Left colon (tissue), 2 donors: ENCODE measurements at regions not wholly inside any gene's neighbourhood (a gene's known extent, or its start where the extent isn't known, plus 50 kb on each side); places are given as distances from the start of the nearest gene placed in this dataset.
A peak's percentile ranks its signal among the peaks of the same experiment; 100 is the strongest.

Source experiments
- ATAC-seq: fragments of 200-7000 bp; cut with Tn5 transposase; one replicate; pipeline ENCODE4 v1.9.1; 2020; ENCODE audit warnings: mild to moderate bottlenecking, moderate library complexity
- DNase-seq, 2 donors: peaks; one replicate each; pipeline ENCODE4 v3.0.0-alpha.2; 2020
- intact Hi-C, 2 donors: fragments of 100-400 bp; cut with DNase I in 1 of 2; cut with micrococcal nuclease in 1 of 2; formaldehyde crosslinking; loops; one replicate each; pipeline versions ENCODE4 v1.11.2 to v1.14.0; 2022; cut with DNase I, micrococcal nuclease
- donor health status: DM: no; HTN: no; CAD: no.
- donor health status: DM: yes; HTN: yes; CAD: no.

DNA sequence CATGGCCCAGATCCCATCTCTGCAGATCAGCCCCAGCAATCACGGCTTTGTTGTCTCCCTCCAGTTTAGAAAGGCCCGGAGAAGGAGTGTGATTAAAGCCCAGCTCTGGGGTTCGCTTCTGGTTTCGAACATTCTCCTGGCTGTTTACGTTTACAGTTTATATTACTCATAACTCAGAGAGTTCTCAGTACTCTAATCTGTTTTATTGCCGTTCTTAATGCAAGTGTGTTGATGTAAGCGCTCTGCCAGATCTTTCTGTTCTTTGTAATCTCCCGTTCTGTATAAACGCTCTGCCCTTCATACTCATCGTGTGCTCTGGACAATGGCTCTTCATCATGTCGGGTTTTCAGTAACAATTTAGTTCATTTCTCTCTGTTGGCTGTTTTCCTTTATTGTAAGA, 82.5 kb upstream of the PRNP start:
- peak; percentile 49 for ATAC-seq
- no peak for DNase-seq
- intact Hi-C loops, result no loop called here

DNA sequence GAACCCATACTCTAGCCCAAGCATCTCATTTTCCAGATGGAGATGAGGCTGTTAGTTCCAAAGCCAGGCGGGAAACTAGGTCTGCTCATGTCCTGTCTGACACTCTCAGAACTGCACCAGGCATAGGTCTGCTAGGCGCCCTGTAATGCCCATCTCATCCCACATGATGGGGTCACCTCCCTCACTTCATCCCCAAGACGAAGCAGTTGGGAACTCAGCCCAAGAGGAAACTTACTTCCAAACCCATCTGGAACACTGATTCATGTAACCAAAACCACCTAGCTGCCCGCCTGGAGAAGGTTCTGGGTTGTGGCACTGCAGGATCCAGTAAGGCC, 84.0 kb upstream of the PRNP start:
- intact Hi-C loops, result no loop called here
- ATAC-seq (no peak), DNase-seq (no peak)

DNA sequence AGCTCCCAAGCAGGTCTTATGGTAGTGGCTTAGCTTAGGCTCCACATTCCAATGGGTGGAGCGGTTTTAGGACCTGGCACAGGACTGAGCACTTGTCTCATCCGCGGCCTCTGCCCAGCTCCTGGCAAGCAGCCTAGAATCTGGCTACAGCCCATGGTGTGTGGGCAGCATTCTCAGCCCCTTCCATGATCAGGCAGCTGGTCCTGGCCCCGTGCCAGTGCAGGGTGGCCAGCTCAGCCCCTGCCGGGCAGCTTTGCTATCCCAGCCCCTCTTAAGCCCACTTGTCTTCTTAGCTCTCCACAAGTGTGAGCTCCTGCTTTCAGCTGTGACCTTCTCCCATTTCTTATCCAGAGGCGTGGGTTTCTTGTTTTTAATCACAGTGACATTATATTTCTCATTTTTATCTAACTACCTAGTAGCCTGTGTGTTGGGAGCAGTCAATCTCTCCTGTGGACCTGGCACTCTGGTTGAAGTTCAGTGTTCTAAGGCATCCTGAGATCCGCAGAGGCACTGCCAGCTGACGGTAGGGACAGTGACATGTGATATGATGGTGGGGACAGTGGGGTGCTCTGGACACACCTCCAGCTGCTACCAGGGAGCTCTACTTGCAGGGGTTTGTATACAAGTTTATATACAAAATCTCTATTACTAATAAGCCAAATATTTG, 84.5 kb upstream of the PRNP start:
- no peak for DNase-seq
- intact Hi-C loops, result no loop called here
- no peak for ATAC-seq

DNA sequence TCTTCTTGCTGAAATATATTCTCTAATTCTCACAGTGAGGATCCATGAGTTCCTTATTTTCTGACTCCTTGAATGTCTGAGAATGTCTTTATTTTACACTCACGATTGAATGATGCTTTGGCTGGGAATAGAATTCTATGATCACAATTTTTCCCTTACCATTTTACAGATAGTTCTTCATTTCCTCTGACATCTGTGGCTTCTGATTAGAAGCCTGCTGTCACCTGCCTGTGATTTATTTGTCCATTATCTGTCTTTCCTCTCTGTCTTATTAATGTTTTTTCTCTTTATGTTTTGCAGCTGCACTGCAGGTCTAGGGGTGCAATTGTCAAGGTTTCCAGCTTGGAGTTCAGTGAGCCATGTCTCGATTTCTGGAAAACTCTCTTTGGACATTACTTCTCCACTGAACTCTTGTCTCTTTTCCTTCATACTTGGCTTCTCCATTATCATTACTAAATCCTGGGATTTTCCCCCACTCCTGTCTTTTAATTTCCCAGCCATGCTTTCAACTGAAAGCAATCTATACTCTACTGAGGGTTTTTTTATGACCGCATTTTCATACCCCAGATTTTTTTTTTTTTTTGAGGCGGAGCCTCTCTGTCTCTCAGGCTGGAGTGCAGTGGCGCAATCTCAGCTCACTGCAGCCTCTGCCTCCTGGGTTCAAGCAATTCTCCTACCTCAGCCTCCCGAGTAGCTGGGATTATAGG, 85.8 kb upstream of the PRNP start:
- no peak for DNase-seq
- ATAC-seq, result no peak
- intact Hi-C loops, result no loop called here

DNA sequence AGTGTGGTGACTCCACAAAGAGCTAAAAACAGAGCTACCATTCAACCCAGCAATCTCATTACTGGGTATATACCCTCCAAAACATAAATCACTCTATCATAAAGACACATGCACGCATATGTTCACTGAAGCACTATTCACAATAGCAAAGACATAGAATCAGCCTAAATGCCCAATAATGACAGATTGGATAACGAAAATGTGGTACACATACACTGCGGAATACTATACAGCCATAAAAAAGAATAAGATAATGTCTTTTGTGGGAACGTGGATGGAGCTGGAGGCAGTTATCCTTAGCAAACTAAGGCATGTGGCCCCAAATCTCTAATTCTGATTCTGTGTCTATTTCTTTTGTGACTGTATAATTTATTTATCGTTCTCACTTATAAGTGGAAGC, 89.0 kb upstream of the PRNP start:
- intact Hi-C loops, result no loop called here

DNA sequence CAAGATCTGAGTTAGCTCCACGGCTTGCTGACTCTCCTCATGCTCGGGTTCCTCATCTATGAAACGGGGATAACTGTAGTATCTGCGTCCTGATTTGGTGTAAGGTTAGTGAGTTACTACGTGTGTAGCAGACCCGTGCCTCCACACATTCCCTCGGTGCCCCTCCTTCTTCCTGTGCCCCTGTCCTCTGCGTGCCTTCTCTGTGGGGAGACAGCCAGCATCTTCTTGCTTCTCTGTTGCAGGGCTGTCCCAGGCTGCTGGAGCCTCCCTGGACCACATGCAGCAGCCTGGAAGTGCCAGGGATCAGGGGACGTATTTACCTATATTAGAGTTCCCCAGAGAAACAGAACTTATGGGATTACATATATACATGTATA, 93.1 kb upstream of the PRNP start:
- intact Hi-C loops, result no loop called here
- DNase-seq, result no peak
- no peak for ATAC-seq

More for the DNA sequence above, 89.0 kb upstream of the PRNP start:
- no peak for DNase-seq
- no peak for ATAC-seq

DNA sequence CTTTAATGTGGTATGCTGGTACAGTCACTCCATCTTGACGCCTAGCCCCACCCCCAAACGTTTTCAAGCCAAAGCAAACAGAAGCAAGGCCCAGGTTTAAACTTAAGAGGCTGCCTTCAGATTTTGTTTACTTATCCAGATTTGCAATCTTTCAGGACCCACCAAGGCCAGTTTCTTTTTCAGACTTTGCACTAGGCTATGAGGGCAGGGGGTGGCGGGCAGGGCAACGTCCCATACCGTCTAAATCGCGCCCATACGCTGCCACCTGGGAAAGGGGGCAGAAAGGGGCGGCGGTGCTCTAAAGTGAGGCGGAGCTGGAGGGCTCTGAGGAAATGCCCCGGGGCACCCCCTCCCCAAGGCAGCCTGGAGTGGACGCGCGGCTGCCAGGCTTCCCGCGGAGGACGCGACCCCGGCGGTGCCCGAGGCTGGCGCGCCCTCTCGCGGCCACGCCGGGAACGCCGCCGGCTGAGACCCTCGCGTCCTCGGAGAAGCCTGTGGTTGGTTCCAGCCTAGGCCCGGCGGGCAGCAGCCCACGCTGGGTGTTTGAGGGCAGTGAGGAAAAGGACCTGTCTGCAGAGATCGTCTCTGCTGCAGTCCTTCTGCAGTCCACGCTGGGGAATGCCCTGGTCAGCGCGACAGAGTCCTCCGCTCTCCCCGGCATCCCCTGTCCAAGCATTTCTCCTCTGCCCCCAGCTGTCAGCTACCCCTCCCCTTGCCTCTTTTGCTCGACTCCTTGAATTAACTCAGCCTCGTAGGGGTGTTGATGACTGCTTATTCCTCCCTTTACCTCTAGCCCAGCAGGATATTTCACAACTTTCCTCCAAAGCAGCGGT, 93.7 kb upstream of the PRNP start:
- DNase-seq (peak in 1 of 2 donors; percentile 50), ATAC-seq (peak; percentile 82)
- intact Hi-C loops, result no loop called here

DNA sequence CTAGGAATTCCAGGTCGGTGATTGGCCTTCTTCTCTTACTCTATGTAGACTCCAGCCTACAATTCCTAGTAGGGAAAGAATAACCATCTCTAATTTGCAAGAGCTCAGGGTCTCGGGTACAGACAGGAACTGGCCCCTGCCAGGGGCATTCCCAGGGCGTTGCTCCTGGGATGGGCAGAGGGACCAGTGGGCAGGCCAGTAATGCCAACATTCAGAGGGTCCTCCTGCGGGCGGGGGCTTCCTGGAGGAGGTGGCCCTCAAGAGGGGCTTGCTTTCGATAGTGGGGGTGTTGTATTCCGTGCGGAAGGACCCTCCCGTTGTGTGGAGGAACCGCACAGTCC, 94.3 kb upstream of the PRNP start:
- DNase-seq, result no peak
- ATAC-seq, result no peak
- intact Hi-C loops, result no loop called here

DNA sequence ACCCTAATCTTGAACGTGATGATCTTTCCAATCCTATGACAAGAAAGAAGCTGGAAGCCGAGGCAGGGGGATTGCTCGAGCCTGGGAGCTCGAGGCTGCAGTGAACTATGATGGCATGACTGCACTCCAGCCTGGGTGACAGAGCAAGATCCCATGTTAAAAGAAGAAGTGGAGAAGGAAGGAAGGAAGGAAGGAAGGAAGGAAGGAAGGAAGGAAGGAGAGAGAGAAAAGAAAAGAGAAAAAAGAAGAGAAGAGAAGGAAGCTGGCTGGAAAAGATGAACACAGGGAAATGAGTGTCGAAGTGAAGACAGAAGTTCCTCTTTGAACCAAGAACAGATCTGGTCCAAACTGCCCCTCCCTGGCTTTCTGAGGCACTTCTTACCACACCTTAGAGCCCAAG, 100.5 kb upstream of the PRNP start:
- DNase-seq (no peak), ATAC-seq (no peak)
- intact Hi-C loops, result no loop called here

DNA sequence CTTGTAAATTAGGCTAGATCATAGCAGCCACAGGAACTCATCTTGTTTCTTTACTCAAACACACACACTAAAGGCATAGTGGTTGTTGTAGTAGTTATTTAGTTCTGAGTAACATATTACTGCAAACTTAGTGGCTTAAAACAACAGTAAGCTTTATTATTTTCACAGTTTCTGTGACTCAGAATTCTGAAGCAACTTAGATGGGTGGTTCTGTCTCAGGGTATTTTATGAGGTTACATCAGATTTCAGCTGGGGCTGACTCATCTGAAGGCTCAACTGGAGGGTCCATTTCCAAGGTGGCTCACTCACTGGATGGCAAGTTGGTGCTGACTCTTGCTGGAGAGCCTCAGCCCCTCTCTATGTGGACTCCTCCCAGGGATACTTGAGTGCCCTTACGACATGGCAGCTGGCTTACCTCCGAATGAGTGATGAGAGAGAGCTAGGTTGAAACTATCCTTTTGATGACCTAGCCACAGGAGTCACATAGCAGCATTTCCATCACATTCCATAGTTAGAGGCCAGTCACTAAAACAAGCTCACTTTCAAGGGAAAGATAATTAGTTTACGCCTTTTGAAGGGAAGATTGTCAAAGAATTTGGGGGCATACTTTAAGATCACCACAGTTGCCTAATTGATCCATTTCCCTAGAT, 101.0 kb upstream of the PRNP start:
- DNase-seq, result no peak
- no peak for ATAC-seq
- intact Hi-C loops, result no loop called here

DNA sequence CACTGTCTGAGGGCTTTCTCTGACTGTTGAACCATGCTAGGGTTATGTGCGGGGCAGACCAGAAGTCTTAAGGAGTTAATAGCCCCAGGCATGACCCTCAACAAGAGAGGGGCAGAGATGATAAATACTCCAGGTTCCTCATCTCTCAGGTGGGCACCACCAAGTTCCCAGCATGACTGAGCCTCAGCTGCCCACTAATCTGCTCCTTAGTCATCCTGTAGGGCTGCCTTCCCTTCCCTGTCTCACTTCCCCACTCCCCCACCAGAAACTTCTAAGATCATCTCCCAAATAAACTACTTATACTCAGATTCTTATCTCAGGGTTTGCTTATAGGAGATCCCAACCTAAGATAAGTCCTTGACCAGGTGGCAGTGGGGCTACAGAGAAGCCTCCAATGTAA, 101.7 kb upstream of the PRNP start:
- DNase-seq, result no peak
- no peak for ATAC-seq
- intact Hi-C loops, result no loop called here

DNA sequence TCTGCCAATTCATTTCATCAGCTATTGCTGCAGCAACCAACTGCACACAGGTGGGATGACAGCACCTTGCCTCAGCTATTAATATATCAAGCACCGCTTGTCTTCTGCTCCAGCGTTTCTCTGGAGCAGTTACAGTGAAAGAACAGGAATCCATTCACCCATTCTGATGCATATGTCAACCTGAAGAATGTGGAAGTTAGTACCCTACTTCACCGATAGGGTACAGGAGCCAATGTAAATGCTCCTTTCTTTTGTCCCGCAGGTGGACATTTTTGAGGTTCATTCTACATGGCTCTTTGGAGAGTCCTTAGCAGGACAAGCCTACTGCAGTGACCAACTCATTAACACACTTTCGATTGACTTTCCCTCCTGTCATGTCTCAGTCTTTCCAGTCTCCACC, 104.4 kb upstream of the PRNP start:
- intact Hi-C loops, result no loop called here
- ATAC-seq (no peak), DNase-seq (no peak)

DNA sequence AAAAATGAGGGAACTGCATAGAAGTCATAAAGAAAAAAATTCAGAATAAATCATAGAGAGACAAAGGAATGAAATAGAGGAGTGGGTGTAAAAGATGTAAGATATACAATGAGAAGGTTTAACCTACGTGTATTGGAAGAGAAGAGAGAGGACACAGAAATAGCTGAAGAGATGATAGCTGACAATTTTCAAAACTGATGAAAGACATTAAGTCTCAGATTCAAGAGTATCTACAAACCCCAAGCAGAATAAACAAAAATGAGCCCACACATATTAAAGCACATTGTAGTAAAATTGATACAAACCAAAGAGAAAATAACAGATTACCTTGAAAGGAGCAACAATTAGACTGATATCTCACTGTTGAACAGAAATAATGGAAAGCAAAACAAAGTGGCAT, 107.9 kb upstream of the PRNP start:
- ATAC-seq, result no peak

DNA sequence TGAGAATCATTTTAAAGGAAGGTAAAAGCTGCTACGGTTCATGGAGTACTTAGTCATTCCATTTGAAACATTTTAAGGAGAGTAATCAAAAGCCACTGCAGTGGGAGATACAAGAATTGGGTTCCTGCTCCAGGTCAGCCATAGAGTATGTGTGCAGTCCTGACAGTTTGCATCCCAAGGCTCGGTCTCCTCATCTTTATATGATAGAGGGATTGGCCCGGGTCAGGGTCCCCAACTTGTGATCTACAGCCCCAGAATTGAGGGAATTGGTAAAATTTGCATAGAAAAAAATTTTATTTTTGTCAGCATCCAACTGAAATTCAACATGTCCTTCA, 111.9 kb upstream of the PRNP start:
- intact Hi-C loops, result no loop called here
- ATAC-seq, result no peak
- no peak for DNase-seq

More for the DNA sequence above, 107.9 kb upstream of the PRNP start:
- intact Hi-C loops, result no loop called here
- no peak for DNase-seq

DNA sequence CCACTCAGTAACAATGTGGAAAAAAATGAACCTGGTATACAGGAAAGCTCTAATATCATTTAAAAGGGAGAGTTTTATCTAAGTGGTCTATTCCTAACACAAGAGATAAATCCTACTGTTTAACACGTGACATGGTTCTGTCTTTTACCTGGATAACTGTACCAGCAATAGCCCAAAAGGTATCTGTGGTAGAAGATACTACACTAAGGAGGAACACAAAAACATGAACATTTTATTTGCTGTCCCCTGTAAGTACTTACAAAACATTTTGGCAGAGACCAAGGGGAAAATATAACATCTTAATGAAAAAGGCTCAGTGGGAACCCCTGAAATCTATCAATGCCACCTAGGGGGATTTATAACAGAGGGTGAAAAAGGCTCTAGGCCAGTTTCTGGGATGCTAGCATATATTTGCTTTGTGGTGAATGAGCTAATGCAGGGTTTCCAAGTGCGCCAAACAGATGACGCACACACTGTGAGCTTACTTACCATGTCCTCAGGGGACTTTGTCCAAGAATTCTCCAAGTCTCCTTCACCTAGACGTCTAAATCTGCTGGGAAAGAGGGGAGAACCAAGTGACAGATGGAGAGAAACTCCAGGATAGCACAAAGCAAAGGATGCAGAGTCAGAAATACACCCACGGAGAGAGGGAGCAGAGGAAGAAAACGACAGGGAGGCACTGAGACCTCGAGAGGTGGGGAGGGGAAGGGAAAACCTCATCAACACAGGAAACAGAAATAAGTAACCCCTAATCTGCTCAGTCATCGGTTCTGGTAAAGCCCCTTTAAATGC, 112.5 kb upstream of the PRNP start:
- DNase-seq, result no peak
- intact Hi-C loops, result no loop called here
- no peak for ATAC-seq

DNA sequence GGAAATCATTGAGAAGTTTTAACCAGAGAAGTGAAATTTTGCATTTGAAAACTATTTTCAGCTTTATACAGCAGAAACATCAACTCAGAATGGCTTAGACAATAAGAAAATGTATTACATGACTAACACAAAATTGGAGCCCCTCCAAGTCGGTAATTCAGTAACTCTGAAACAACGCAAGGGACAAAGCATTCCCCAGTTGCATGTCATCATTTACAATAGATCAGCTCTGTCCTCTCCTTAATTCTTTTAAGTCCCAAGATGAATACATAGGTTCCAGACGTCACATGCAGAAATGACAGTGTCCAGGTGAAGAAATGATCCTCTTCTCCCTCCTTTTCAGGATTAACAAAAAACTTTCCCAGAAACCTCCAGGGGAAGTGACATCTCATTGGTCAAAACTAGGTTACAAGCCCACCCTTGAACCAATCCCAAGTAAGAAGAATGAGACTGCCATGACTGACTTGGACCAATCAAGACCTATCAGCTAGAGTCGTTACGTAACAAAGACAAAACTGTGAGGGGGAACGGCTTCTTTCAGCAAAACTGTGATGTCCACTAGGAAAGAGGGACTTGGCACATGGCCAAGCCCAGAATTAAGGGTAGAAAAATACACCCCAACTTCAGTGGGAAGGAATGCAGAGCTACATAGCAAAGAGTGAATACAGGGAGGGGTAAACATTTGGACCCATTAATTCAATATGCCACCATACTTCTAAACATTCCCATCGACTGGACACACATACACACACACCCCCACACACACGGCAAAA, 114.3 kb upstream of the PRNP start:
- intact Hi-C loops, result no loop called here
- ATAC-seq, result no peak
- no peak for DNase-seq

DNA sequence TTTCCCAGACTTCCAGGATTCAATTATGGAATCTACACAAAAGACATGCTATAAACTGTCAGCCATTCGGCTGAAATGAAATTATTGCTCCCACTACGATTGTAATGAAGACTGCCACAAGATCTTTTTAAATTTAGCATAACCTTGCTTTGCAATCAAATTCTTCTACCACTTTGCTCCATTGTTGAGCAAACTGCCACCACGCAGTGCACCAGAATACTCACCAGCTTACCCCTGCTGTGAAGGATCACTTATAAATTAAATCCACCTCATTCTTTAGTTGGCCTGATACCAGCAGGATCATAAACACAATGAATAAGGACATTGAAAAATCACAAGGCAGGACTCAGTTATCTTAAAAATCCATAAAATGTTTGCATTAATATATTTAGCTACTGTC, 116.4 kb upstream of the PRNP start:
- no peak for ATAC-seq

DNA sequence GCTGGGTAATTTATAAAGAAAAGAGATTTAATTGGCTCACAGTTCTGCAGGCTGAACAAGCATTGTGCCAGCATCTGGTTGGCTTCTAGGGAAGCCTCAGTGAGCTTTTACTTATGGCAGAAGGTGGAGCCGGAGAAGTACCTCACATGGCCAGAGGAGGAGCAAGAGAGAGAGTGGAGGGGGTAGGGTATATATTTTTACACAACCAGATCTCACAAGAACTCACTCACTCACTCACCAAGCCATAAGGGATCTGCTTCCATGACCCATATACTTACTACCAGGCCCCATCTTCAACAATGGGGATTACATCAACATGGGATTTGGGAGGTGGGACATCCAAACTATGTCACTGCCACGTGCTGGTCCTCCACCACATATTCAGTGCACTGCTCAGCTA, 117.2 kb upstream of the PRNP start:
- ATAC-seq (no peak), DNase-seq (no peak)
- intact Hi-C loops, result no loop called here

More for the DNA sequence above, 116.4 kb upstream of the PRNP start:
- intact Hi-C loops, result no loop called here
- no peak for DNase-seq
